OCI-M2 (cell line): ENCODE measurements at regions not wholly inside any gene's neighbourhood (a gene's known extent, or its start where the extent isn't known, plus 50 kb on each side); places are given as distances from the start of the nearest gene placed in this dataset.

ENCODE experiments used
- DNase-seq: peaks from one replicate; lab custom pipeline; 2025; ENCODE audit not compliant: unreplicated experiment; lab: John Stamatoyannopoulos, UW

DNA sequence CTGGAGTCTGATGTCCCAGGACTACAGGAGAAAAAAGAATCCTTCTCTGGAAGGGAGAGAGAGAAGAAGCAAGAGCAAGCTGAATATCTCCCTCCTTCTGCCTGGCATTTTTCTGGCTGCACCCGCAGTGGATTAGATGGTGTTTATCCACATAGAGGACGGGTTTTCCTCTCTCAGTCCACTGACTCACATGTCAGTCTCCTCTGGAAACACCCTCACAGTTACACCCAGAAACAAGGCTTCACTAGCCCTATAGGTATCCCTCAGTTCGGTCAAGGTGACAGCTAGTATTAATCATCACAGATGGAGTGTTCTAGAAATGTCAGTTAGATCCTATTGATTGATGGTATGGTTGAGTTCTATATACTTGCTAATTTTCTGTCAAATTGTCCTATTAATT, 87.9 kb downstream of the RHOU start:
- no peak for DNase-seq

DNA sequence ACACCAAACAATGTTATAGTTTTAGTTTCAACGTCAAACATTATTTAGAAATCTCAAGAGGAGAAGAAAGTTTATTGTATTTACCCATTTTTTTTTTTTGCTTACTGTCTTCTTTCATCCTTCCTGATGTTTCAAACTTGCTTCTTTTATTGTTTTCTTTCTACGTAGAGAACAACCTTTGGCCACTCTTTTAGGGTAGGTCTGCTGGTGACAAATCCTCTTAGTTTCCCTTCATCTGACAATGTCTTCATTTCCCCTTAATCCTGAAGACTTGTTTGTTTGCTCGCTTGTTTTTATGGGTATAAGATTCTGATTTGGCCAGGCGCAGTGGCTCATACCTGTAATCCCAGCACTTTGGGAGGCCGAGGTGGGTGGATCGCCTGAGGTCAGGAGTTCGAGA, 89.1 kb downstream of the RHOU start:
- no peak for DNase-seq

DNA sequence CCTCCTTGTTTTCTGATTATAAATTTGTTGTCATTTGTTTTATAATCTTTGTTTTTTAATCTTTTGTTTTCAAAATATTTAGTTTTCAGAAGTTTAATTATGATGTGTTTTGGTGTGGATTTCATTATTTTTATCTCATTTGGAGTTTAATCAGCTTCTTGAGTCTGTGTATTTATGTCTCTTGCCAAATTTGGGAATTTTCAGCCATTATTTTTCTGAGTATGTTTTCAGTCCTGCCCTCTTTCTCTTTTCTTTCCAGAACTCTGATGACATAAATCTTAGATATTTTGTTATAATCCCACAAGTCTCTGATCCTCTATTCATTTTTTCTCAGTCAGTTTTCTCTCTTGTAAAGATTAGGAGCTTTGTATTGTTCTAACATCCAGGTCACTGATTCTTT, 89.8 kb downstream of the RHOU start:
- DNase-seq, result no peak

- no peak for DNase-seq
These were observed 90.7 kb downstream of the RHOU start for GRCh38 chr1:228825840-228826484.

GRCh38 chr1:228827019-228827418, 91.7 kb downstream of the RHOU start:
- no peak for DNase-seq

GRCh38 chr1:228828151-228828550, 92.9 kb downstream of the RHOU start:
- no peak for DNase-seq

DNA sequence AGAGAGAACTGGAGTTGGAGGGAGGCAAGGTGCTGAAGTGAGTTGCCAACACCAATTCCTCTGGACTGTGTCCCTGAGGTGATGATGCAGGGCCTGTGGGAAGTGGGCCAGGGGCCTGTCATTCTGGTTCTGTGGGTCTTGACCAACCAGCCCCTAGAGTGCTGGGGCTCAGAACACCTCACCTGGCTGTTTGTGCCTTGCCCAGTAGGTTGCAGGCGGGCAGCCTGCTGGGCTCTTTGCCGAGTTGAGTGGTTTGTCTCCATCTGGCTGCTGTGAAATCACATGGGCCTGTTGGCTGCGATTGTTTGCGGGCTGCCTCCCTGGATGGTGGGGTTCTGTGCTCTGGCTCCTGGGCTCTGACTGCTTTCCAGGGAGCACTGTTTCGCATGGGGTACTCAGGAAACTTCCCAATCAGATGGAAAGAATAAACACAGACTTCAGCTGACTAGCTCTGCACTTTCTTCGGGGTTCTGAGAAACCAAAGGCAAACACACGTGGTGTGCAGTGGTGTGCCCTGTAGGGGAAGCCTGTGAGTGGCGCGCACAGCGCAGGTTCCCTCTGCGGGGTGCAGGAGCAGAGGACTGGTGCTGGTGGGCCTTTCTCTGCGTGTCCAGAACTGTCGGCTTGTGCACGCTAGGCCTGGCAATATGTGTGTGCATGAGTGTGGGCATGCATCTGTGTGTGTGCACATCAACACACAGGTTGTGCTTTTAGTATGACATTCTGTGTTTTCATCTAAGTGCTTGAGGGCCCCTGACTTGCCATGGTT, 95.1 kb downstream of the RHOU start:
- no peak for DNase-seq

DNA sequence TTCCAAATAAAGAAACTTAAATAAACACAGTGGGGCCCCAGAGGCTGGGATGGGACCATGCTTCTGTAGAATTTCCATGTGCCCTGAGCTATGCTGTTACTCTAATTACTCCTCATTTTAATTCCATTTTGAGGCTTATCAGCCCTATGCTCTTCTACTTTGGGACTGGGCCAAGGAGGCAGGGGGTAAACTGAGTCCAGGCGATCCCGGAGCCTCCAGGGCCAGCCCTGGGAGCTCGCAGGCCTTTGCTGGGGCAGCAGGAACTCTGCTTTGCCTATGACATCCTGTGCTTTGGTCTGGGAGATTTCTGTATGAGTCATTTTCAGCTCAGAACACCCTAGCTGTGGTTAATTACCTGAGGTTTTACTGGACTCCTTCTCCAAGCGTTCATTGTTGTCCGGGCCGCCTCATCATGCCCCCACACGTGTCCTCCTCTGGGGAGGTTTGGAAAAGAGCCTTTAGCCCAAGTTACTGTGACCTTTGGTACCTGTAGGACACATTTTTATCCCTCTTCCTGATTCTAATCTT, 95.7 kb downstream of the RHOU start:
- DNase-seq, result no peak

DNA sequence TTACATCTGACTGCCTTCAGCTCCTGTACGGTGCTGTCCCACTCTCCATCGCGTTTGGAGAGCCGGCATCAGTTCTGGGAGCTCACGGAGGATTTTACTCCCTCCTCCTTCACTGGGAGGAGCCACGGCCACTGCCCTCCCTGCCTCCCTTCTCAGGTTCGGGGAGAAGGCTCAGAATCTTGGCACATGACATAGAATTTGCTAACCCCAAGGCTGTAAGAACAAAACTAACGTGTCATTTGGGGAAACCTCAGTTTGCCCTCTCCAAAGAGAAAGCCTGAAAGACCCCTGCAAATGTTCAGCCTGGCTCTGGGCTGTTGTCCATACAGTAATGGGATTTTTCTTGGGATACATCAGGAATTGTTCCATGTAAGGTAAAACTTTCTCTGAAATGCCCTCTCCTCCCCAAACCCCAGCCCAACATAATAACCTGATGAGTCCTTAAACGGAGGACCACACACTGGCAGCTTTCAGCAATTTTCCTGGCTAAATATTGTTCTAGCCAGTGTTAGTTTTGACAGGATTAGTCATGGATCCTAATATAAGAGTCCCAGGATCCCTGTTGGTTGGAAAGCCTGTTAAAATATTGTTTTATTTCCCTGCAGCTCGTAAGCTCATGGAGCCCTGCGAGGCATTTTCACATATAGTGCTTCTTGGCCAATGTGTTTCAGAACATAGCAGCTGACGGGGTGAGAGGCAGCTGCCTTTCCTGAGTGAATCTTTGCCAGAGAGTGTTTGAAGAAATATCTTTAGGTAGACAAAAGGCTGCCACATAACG, 98.8 kb downstream of the RHOU start:
- no peak for DNase-seq

DNA sequence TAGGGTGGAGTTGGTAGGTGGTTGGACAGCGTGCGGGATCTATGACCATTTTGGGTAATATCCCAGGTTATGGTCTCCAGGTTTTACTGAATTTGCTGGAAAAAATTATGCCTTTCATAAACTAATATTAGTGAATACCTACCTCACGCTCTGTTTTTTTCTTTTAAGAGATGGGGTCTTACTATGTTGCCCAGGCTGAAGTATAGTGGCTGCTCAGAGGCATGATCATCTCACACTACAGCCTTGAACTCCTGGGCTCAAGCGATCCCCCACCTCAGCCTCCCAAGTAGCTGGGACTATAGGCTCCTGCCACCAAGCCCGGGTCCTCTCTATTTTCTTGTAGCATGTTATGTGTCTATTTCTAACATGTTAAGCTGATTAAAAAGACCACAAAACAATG, 100.2 kb downstream of the RHOU start:
- no peak for DNase-seq

DNA sequence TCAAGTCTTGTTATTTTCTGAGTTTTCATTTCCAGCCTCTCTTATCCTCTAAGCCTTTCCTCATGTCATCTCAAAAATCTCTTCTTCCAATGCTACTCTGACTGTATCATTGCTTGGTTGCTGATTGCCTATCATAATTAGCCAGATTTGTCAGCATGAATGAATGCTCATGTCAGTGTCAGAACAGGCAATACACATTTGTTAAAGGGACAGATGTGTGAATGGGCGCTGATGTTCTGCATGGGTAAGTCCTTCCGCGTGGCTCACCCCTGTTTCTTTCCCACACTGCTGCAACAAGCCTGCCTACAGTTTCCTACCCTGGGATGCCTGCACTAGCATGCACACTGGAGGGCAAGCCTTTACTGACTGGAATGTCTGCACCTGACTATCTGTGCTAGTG, 100.6 kb downstream of the RHOU start:
- no peak for DNase-seq

DNA sequence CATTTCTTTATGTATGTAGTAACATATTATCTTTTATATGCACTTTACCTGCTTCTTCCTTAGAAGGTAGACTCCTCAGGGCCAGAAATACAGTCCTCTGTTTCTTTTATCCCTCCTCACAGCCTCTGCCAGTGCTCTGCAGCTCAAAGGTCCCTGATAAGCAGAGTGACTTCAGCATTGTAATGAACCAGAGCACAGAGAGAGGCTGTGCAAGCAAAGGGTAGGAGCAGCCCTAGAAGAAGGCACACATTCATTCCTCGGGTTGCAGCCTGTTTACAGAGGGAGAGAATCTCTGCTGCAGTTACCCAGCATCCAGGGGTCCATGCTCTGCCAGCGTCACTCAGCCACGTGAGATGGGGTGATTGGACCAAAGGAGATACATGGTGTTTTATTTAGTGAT, 101.1 kb downstream of the RHOU start:
- no peak for DNase-seq

DNA sequence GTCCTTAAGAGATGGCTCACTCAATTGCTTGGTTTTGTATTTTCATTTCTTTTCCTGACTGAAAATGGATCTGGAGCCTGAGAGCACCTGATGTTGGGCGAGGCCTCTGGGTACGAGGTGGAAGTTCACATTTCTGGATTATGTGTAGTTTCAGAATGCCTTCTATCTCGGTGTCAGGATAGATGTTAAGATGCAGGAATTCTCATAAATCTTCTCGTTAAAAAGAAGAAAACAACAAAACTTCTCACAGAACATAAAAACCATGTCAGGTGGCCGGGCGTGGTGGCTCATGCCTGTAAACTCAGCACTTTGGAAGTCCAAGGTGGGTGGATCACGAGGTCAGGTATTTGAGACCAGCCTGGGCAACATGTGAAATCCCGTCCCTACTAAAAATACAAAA, 101.8 kb downstream of the RHOU start:
- no peak for DNase-seq

DNA sequence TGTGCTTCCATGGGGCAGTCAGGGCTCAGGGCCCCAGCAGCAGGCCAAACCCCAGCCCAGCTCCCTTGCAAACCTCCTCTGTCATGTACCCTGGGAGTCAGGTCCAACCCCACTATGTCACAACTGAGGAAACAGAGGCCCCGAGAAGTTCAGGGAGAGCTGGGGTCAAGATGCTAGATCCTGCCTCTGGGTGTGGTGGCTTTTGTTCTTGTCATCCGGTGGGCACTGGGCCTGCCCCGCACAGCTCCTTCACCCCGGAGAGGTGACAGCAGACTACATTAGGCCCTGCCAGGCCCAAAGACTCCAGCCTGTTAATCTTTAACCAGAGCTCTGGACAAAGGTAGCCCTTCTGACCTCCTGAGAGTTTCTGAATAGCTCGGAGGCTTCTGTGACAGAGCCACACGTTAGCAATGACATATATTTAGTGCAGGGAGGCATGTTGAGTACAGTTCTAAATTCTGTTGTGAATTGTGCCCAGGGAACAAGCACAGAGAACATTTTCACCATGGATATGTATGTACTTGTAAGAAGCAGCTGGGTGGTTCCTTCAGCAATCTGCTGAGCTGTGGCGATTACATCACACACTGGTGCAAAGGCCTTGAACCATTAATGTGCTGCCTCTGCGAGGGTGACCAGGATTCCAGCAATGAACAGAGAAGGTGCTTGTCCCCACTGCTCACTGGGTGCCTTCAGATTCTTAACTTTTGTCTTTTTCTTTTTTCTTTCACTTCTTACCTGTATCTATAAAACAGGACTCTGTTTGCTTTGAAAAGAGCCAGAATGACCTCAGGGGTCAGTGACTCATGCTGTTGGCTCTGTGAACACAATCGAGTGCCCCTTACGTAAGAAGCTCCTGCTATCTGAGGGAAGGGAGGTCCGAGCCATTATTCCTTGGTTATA, 102.8 kb downstream of the RHOU start:
- DNase-seq, result no peak

DNA sequence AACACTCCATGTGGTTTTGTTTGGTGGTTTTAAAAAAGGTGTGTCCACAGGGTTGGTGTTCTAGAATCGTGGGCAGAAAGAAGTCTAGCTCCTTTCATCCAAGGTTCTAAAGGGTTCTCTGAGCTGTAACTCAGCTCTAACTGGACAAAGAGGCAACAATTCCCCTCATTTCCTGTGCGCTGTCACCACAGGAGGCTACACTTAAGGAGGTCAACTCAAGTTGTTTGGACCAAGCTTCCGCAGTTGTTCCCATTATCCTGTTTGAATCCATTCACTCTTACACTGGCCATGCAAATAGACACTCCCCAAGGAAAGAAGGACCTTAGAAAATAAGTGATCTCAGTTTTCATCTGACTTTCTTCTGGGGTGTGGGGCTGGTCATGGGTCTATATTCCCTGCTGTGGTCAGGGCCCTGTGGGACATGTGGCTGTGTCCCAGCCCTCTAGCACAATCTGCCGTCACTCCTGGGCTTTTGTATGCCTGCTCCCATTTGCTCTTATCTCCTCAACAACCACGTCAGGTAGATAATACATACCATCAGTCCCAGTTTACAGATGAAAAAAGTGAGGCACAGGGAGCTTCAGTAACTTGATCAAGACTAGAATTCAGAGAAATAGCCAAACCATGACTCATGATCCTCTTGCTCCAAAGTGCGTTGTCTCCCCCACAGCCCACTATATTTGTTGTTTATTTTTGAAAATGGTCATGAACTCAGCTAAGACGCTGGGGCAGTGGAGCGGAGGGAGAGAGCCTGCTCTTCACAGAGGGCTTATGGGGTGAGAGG, 103.6 kb downstream of the RHOU start:
- no peak for DNase-seq

GRCh38 chr1:228839656-228840055, 104.4 kb downstream of the RHOU start:
- no peak for DNase-seq

DNA sequence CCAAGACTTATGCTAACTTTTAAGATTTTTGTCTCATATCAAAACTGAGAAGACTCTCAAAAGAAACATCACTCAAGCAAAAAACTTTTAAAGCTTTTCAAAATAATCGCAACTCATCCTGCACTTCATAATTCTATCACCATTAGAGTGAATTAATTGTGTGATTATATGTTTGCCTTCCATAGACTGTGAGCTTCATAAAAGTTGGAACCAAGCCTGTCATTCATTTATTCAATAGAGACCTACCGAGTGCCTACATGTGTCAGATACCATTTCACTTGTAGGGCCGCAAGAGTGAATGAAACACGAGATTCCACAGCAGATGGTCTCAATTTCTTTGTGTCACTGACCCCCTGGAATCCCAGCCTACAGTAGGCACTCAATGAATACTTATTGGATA, 106.4 kb downstream of the RHOU start:
- no peak for DNase-seq

- no peak for DNase-seq
These were observed 107.0 kb downstream of the RHOU start for GRCh38 chr1:228842094-228842775.

GRCh38 chr1:228845101-228845500, 109.8 kb downstream of the RHOU start:
- no peak for DNase-seq

DNA sequence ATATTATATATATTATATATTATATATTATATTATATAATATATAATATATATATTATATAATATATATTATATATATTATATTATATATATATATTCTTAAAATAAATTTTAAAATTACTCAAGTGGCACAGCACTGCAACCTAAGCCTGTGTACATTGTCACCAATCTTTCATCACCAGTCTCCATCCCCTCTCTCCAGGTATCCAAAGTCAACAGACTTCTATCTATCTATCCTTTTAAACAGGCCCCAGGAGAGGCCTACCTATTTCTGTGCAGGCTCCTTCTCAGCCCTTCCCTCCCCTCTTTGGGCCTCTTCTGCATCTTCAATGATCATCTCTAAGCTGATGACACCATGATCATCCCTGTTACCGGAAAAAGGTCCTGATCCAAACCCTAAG, 111.7 kb downstream of the RHOU start:
- no peak for DNase-seq
